AG04450 (cell line): ENCODE measurements at regions not wholly inside any gene's neighbourhood (a gene's known extent, or its start where the extent isn't known, plus 50 kb on each side); places are given as distances from the start of the nearest gene placed in this dataset.

ENCODE experiments used
- CTCF ChIA-PET: fragments of 300-600, 350-600 bp; formaldehyde crosslinking; extraction: SDS; loops from one replicate; lab custom pipeline; 2022; ENCODE audit warnings: antibody characterized with exemption, inconsistent platforms; lab: Charles Lee
- POLR2A ChIA-PET: fragments of 350-600 bp; formaldehyde crosslinking; extraction: SDS; loops from one replicate; lab custom pipeline; 2021; ENCODE audit warnings: antibody characterized with exemption, inconsistent platforms; lab: Yijun Ruan, JAX
- DNase-seq: peaks from one replicate; pipeline ENCODE4 v3.0.0-alpha.2; 2011; ENCODE audit warnings: low read depth, low spot score
- H3K27ac ChIP-seq: one replicate; pipeline ENCODE4 v1.5.1; 2012; ENCODE audit warnings: low read depth, low read length, control low read depth
- H3K27me3 ChIP-seq: one replicate; pipeline ENCODE4 v1.6.0; 2012; ENCODE audit warnings: low read length; ENCODE audit not compliant: control insufficient read depth, insufficient read depth
- H3K4me3 ChIP-seq: 2 replicates; pipeline ENCODE4 v1.5.1; 2011; ENCODE audit warnings: mild to moderate bottlenecking, low read depth, low read length, control low read depth
- H3K9me3 ChIP-seq: 2 replicates; pipeline ENCODE4 v1.5.1; 2012; ENCODE audit warnings: low read length; ENCODE audit not compliant: control insufficient read depth, insufficient read depth
- TF ChIP-seq, protein P1 (sequence below): IDR thresholded peaks from 2 replicates; pipeline ENCODE4 v1.5.1; 2011; ENCODE audit warnings: low read depth, low read length, control low read depth, inconsistent platforms

DNA sequence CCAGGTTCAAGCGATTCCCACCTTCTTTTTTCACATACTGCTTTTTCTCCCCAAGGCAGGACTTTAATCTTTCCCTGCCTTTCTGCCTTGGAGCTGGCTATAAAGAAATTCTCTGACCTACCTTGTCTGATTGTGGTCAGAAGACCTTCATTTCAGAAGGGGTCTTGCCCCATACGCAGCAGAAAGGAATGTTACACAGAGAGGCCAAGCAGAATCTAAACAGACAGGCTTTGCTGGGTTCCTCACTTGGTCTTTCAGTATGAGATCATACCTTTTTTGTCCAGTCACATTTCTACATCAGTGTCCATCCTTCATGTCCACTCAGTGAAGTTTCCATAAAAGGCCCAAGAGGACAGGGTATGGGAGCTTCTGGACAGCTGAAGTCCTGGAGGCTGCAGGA, 108.3 kb upstream of the RBPJ start:
- no peaks in the 10 kb centered on the region for H3K27me3 ChIP-seq
- ChIA-PET CTCF (interaction anchor here (0.6 kb wide), 1 partner anchor 59 kb away, joined by 7 read pairs; no protein-coding TSS in a partner anchor), POLR2A (no interaction called here)
- DNase-seq, result no peak
- H3K27ac ChIP-seq, result no peak overlapping the region
- TF ChIP-seq, protein P1, sequence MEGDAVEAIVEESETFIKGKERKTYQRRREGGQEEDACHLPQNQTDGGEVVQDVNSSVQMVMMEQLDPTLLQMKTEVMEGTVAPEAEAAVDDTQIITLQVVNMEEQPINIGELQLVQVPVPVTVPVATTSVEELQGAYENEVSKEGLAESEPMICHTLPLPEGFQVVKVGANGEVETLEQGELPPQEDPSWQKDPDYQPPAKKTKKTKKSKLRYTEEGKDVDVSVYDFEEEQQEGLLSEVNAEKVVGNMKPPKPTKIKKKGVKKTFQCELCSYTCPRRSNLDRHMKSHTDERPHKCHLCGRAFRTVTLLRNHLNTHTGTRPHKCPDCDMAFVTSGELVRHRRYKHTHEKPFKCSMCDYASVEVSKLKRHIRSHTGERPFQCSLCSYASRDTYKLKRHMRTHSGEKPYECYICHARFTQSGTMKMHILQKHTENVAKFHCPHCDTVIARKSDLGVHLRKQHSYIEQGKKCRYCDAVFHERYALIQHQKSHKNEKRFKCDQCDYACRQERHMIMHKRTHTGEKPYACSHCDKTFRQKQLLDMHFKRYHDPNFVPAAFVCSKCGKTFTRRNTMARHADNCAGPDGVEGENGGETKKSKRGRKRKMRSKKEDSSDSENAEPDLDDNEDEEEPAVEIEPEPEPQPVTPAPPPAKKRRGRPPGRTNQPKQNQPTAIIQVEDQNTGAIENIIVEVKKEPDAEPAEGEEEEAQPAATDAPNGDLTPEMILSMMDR, result no peak
- no peak overlapping the region for H3K4me3 ChIP-seq
- no peaks in the 10 kb centered on the region for H3K9me3 ChIP-seq

DNA sequence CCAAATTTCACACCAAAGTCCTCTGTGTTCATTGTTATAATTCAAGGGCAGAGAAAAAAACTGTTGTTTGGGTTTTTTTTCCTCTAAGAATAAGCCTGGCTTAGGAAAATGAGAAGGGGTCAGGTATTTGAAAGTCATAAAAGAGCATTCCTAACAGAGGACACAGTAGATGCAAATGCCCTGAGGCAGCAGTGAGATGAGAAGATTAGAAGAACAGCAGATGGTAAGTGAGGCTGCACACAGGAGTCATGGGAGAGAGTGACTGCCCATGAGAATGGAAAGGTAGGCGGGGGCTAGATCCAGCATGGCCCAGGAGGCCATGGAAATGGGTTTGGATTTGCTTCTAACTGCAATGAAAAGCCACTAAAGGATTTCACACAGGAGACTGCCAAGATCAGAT, 107.5 kb upstream of the RBPJ start:
- Histone ChIP-seq H3K4me3 (no peak overlapping the region), H3K9me3 (no peaks in the 10 kb centered on the region), H3K27ac (no peak overlapping the region), H3K27me3 (no peaks in the 10 kb centered on the region)
- no peak for DNase-seq
- TF ChIP-seq, protein P1, result no peak
- CTCF ChIA-PET, result no interaction called here
- POLR2A ChIA-PET, result no interaction called here

DNA sequence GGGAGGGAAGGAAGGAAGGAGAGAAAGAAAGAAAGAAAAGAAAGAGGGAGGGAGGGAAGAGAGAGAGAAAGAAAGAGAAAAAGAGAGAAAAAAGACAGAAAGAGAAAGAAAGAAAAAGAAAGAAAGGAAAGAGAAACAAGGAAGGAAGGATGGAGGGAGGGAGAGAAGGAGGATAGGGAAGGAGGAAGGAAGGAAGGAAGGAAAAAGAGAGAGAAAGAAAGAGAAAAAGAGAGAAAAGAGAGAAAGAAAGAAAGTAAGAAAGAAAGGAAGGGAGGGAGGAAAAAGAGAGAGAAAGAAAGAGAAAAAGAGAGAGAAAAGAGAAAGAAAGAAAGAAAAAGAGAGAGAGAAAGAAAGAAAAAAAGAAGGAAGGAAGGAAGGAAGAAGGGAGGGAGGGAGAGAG, 105.8 kb upstream of the RBPJ start:
- Histone ChIP-seq H3K9me3 (no peaks in the 10 kb centered on the region), H3K27ac (no peak overlapping the region), H3K27me3 (no peaks in the 10 kb centered on the region), H3K4me3 (no peak overlapping the region)
- TF ChIP-seq, protein P1, result no peak
- ChIA-PET CTCF (no interaction called here), POLR2A (no interaction called here)
- DNase-seq, result no peak

DNA sequence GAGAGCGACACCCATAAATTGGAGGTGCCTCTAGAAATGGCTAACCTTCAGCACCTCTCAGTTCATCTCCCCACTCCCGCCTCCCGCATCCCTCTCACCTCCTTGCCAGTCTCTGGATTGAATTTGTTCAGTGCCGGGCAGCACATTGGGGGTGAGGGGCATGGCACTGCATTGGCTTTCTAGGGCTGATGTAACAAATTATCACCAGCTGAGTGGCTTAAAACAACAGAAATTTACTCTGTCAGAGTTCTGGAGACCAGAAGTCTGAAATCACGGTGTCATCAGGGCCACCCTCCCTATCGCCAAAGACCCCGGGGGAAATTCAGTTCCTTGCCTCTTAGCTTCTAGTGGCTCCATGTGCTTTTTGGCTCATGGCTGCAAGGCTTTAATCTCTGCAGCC, 105.1 kb upstream of the RBPJ start:
- H3K27ac ChIP-seq, result no peak overlapping the region
- H3K4me3 ChIP-seq, result no peak overlapping the region
- POLR2A ChIA-PET, result interaction anchor here (0.6 kb wide), 1 partner anchor 50 kb away, joined by 3 read pairs; no protein-coding TSS in a partner anchor
- CTCF ChIA-PET, result no interaction called here
- no peaks in the 10 kb centered on the region for H3K9me3 ChIP-seq
- H3K27me3 ChIP-seq, result no peaks in the 10 kb centered on the region
- DNase-seq, result no peak
- TF ChIP-seq, protein P1, result no peak

DNA sequence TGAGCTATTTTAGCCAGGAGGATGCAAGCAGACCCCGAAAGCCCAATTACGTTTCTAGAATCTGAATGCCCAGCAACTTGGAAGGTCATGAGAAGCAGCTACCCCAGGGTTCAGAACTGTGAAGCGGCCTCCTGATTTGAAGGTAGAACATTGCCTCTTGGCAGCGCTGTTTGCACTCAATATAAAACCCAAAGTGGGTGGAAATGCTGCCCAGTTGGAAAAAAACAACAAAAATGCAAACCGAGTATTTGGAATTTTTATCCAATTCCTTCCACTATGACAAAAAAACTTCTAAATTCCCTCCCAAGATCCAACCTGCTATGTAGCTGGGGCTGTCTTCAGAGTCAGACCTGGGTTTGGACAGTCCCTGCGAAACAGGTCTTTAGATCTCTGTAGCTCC, 103.3 kb upstream of the RBPJ start:
- POLR2A ChIA-PET, result no interaction called here
- no peak for DNase-seq

More for the DNA sequence above, 103.3 kb upstream of the RBPJ start:
- no peaks in the 10 kb centered on the region for H3K27me3 ChIP-seq
- CTCF ChIA-PET, result interaction anchor here (0.9 kb wide), 1 partner anchor 18 kb away, joined by 3 read pairs; no protein-coding TSS in a partner anchor
- H3K4me3 ChIP-seq, result no peak overlapping the region
- peaks cover 9% of the 10 kb centered on the region; the same call in 1 of the 2 replicates for H3K9me3 ChIP-seq
- H3K27ac ChIP-seq, result no peak overlapping the region
- TF ChIP-seq, protein P1, result no peak
